Right forelimb (tissue), 1 donor: ENCODE measurements at regions not wholly inside any gene's neighbourhood (a gene's known extent, or its start where the extent isn't known, plus 50 kb on each side); places are given as distances from the start of the nearest gene placed in this dataset.
"Not testable (repeated sequence)": the region's sequence is repeated elsewhere in the genome, so short reads cannot be mapped to it uniquely, and the experiment has no call there.

ENCODE experiments used
- DNase-seq: peaks from one replicate; pipeline ENCODE4 v3.0.0-alpha.2; 2018

GRCh38 chr6:15001326-15001910, 244.5 kb upstream of the JARID2 start:
- no peak for DNase-seq

GRCh38 chr6:15008269-15008668, 237.6 kb upstream of the JARID2 start:
- DNase-seq, result no peak

- DNase-seq, result no peak
Measured at GRCh38 chr6:15014958-15015357, 230.9 kb upstream of the JARID2 start.

- DNase-seq, result no peak
Measured at GRCh38 chr6:15016813-15017212, 229.1 kb upstream of the JARID2 start.

GRCh38 chr6:15017261-15017660, 228.6 kb upstream of the JARID2 start:
- DNase-seq, result no peak

- no peak for DNase-seq
Measured at GRCh38 chr6:15017803-15018202, 228.1 kb upstream of the JARID2 start.

GRCh38 chr6:15020119-15020770, 225.6 kb upstream of the JARID2 start:
- DNase-seq, result no peak

GRCh38 chr6:15021074-15021473, 224.8 kb upstream of the JARID2 start:
- no peak for DNase-seq

- DNase-seq, result not testable (repeated sequence)
Measured at GRCh38 chr6:15023018-15023417, 222.9 kb upstream of the JARID2 start.

GRCh38 chr6:15023448-15023847, 222.4 kb upstream of the JARID2 start:
- DNase-seq, result no peak

- DNase-seq, result no peak
Measured at GRCh38 chr6:15025446-15025845, 220.4 kb upstream of the JARID2 start.

GRCh38 chr6:15026832-15027231, 219.0 kb upstream of the JARID2 start:
- DNase-seq, result peak; percentile 58

GRCh38 chr6:15027472-15027871, 218.4 kb upstream of the JARID2 start:
- DNase-seq, result no peak

GRCh38 chr6:15032015-15032414, 213.9 kb upstream of the JARID2 start:
- no peak for DNase-seq

GRCh38 chr6:15033850-15034203, 212.0 kb upstream of the JARID2 start:
- DNase-seq, result no peak

GRCh38 chr6:15036690-15037245, 209.1 kb upstream of the JARID2 start:
- peak; percentile 56 for DNase-seq

GRCh38 chr6:15037253-15037652, 208.6 kb upstream of the JARID2 start:
- no peak for DNase-seq

GRCh38 chr6:15038013-15038791, 207.7 kb upstream of the JARID2 start:
- DNase-seq, result no peak

- DNase-seq, result no peak
Measured at GRCh38 chr6:15039136-15039535, 206.7 kb upstream of the JARID2 start.

GRCh38 chr6:15042938-15043337, 202.9 kb upstream of the JARID2 start:
- DNase-seq, result no peak

GRCh38 chr6:15044146-15044882, 201.6 kb upstream of the JARID2 start:
- no peak for DNase-seq

GRCh38 chr6:15044948-15045347, 200.9 kb upstream of the JARID2 start:
- no peak for DNase-seq

GRCh38 chr6:15046751-15047150, 199.1 kb upstream of the JARID2 start:
- no peak for DNase-seq
